ENCODE measurements at regions not wholly inside any gene's neighbourhood (a gene's known extent, or its start where the extent isn't known, plus 50 kb on each side); places are given as distances from the start of the nearest gene placed in this dataset.

DNA sequence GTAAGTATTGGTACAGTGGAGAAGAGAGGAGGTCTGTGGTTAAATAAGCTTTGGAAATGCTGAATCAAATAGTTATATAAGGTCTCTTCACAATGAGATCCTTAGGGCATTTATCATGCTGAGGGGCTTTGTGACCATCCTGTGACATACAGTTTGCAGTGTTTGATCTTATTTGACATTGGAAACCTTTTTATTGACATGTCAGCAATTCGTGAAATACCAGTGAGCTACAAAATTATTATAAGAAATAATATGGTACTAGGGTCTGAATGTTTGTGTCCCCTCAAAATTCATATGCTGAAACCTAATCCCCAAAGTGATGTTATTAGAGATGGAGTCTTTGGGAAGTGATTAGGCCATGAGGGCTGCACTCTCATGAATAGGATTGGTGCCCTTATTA lies 98.4 kb downstream of the MID1IP1 start:
- DNase-seq: no peak
- H3K4me1 Mint-ChIP-seq (ENCODE audit: low read depth): no peaks in the 10 kb centered on the region

DNA sequence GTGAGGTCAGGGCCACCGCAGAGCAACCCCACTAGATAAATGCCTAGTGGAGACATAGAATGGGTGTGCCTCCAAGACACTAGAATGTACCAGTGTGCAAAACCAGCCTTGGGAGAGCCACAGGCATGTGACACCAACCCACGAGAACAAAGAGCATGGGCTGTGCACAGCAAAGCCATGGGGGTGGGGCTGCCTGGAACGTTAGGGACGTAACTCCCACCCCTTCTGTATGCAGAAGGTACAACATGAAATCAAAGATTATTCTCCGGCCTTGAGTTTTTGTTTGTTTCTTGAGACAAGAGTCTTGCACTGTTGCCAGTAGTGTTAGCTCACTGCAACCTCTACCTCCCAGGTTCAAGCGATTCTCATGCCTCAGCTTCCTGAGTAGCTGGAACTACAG lies 99.5 kb downstream of the MID1IP1 start:
- no peaks in the 10 kb centered on the region for H3K9me3 Mint-ChIP-seq
- no peaks in the 10 kb centered on the region for H3K4me1 Mint-ChIP-seq (ENCODE audit: low read depth)
- peaks cover 11% of the 10 kb centered on the region for H3K27me3 Mint-ChIP-seq

More for the DNA sequence above, 98.4 kb downstream of the MID1IP1 start:
- peaks cover 7% of the 10 kb centered on the region for H3K27me3 Mint-ChIP-seq
- no peak overlapping the region for H3K27ac Mint-ChIP-seq
- H3K4me3 Mint-ChIP-seq: no peak overlapping the region
- H3K36me3 Mint-ChIP-seq (ENCODE audit: low read depth): no peaks in the 10 kb centered on the region
- H3K9me3 Mint-ChIP-seq: no peaks in the 10 kb centered on the region

GRCh38 chrX:38902972-38903492 lies 101.8 kb downstream of the MID1IP1 start:
- Mint-ChIP-seq H3K27me3 (peaks cover 25% of the 10 kb centered on the region), H3K4me1 (ENCODE audit: low read depth) (no peaks in the 10 kb centered on the region), H3K9me3 (no peaks in the 10 kb centered on the region), H3K36me3 (ENCODE audit: low read depth) (no peaks in the 10 kb centered on the region), H3K4me3 (no peak overlapping the region), H3K27ac (no peak overlapping the region)
- no peak for DNase-seq

More for the DNA sequence above, 99.5 kb downstream of the MID1IP1 start:
- DNase-seq: no peak
- no peak overlapping the region for H3K27ac Mint-ChIP-seq
- H3K36me3 Mint-ChIP-seq (ENCODE audit: low read depth): no peaks in the 10 kb centered on the region
- H3K4me3 Mint-ChIP-seq: no peak overlapping the region

DNA sequence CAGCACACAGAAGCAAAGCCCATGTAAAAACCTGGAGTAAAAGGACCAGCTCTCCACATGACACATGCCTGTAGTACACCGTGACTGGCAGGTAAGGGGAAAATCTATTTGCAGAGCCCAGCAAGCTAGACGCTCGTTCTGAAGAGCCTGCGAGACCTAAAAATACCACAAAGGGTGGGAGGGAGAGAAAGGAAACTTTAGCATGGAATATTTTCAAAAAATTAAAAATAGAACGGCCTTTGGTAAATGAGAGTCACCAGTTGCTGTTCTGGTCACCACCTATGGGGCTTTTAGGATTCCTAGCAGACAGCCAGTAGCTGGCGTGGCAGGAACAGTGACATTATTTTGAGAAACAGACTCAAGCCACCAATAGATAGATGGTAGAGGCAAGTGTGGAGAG lies 115.5 kb downstream of the MID1IP1 start:
- Mint-ChIP-seq H3K4me3 (no peak overlapping the region), H3K9me3 (no peaks in the 10 kb centered on the region), H3K36me3 (ENCODE audit: low read depth) (no peaks in the 10 kb centered on the region), H3K27me3 (peaks cover 16% of the 10 kb centered on the region), H3K4me1 (ENCODE audit: low read depth) (no peaks in the 10 kb centered on the region), H3K27ac (no peak overlapping the region)
- DNase-seq: no peak

DNA sequence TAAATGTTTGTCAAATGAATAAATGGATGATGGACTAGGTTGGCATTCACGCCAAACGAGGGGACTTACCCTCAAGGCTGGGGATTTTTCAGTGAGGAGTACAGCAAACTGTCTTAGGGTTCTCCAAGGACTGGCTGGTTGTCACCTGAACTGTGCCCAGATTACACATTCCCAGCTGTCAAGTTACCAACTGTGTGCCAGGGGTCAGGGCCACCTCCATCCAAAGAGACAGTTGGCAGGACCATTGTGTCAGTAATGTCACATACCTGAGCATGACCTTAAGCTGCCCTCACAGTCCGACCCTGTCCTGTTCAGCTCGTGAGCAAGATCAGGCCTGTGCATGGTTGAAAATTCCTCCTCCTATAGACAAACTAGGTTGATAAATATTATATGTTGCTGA lies 116.7 kb downstream of the MID1IP1 start:
- peaks cover 22% of the 10 kb centered on the region for H3K27me3 Mint-ChIP-seq
- no peak overlapping the region for H3K27ac Mint-ChIP-seq
- H3K36me3 Mint-ChIP-seq (ENCODE audit: low read depth): no peaks in the 10 kb centered on the region
- H3K4me1 Mint-ChIP-seq (ENCODE audit: low read depth): no peaks in the 10 kb centered on the region
- no peaks in the 10 kb centered on the region for H3K9me3 Mint-ChIP-seq
- DNase-seq: no peak
- H3K4me3 Mint-ChIP-seq: no peak overlapping the region

DNA sequence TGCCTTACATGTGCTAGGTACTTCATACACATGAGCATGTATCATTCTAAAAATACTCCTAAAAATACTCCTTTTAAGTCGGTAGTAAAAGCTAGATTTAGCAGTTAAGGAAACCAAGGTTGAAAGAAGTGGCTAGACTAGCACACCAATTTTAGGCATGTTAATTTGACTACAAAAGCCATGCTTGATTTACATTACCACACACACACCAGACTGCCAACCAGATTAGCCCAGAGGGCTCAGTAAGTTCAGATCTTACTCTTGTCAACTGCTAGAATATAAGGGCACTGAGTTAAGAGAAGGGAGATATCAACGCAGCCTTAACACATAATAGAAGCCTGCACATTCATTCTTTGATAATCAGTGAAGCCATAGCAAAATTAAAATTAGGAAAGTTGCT lies 117.9 kb downstream of the MID1IP1 start:
- Mint-ChIP-seq H3K36me3 (ENCODE audit: low read depth) (no peaks in the 10 kb centered on the region), H3K27ac (no peak overlapping the region), H3K4me3 (no peak overlapping the region), H3K9me3 (no peaks in the 10 kb centered on the region), H3K27me3 (peaks cover 18% of the 10 kb centered on the region), H3K4me1 (ENCODE audit: low read depth) (no peaks in the 10 kb centered on the region)
- DNase-seq: no peak

DNA sequence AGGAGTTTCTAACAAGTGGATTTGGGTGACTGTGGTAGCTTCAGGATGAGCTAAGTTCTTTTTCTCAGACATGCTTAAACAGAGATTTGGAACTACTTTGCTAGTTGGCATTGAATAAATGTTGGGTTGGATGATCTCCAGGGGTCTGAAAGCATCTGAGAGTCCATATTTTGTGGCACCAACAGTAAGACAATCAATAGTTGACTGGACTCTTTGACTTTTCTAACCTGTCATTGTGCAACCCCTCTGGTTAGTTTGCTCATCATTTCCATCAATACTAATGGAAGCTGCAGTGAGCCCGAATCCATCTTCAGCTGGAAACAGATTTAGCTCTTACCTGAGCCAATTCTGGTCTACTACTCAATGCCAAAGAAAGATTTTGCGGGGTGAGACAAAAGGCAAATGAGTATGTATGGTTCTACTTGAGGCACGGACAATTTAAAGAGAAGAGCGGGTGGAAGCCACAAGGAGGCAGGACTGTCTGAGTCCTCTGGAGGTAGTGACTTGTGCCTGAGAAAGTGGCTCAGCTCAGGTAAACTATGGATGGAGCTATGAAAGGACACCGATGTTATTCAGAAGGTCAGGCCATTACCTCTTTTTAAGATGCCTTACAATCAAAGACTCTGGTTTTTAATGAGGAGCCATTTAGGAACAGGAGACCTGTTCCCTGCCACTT lies 118.7 kb downstream of the MID1IP1 start:
- Mint-ChIP-seq H3K27me3 (peaks cover 15% of the 10 kb centered on the region), H3K4me1 (ENCODE audit: low read depth) (no peaks in the 10 kb centered on the region), H3K27ac (no peak overlapping the region), H3K4me3 (no peak overlapping the region), H3K9me3 (no peaks in the 10 kb centered on the region), H3K36me3 (ENCODE audit: low read depth) (no peaks in the 10 kb centered on the region)
- no peak for DNase-seq

- DNase-seq: no peak
- Mint-ChIP-seq H3K4me1 (ENCODE audit: low read depth) (no peaks in the 10 kb centered on the region), H3K4me3 (no peak overlapping the region), H3K9me3 (no peaks in the 10 kb centered on the region), H3K27me3 (peaks cover 22% of the 10 kb centered on the region), H3K27ac (no peak overlapping the region), H3K36me3 (ENCODE audit: low read depth) (no peaks in the 10 kb centered on the region)
These were observed 122.3 kb downstream of the MID1IP1 start for GRCh38 chrX:38923451-38923969.

DNA sequence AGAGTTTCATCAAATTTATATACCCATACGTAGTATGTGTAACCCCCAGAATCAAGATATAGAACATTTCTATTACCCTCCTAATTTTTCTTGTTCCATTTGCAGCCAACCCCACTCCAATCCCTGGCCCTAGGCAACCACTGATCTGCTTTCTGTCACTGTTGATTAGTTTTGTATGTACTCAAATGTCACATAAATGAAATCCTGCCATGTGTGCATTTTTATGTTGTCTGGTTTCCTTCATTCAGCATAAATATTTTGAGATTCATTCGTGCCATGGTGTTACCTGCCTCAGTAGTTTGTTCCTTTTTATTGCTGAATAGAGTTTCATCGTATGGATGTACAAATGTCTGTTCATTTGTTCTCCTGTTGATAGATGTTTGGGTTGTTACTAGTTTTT lies 126.3 kb downstream of the MID1IP1 start:
- DNase-seq: no peak
- Mint-ChIP-seq H3K27me3 (peaks cover 14% of the 10 kb centered on the region), H3K4me1 (ENCODE audit: low read depth) (no peaks in the 10 kb centered on the region), H3K27ac (no peak overlapping the region), H3K4me3 (no peak overlapping the region), H3K9me3 (no peaks in the 10 kb centered on the region), H3K36me3 (ENCODE audit: low read depth) (no peaks in the 10 kb centered on the region)

GRCh38 chrX:38929966-38930421 lies 128.7 kb downstream of the MID1IP1 start:
- no peaks in the 10 kb centered on the region for H3K9me3 Mint-ChIP-seq
- H3K4me3 Mint-ChIP-seq: no peak overlapping the region
- no peak for DNase-seq
- H3K27ac Mint-ChIP-seq: no peak overlapping the region
- H3K36me3 Mint-ChIP-seq (ENCODE audit: low read depth): no peaks in the 10 kb centered on the region
- no peaks in the 10 kb centered on the region for H3K4me1 Mint-ChIP-seq (ENCODE audit: low read depth)
- peaks cover 14% of the 10 kb centered on the region for H3K27me3 Mint-ChIP-seq

DNA sequence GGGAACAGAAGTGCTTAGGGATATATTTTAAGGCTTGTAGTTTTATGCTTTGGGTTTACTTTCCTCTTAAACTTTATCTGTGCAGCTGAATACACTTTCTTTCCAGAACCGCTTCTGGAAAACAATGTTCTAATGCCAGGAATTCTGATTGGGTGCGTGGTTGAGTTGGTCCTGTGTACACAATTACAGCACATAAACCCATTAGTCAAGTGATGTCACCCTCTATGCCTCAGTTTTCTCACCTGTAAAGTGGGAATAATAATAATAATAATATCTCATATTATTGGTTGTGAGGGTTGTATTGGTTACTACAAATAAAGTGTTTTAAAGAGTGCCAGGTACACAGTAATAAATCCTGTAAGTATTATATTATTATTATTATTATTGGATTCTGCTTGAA lies 129.2 kb downstream of the MID1IP1 start:
- Mint-ChIP-seq H3K27me3 (peaks cover 14% of the 10 kb centered on the region), H3K4me3 (no peak overlapping the region), H3K4me1 (ENCODE audit: low read depth) (no peaks in the 10 kb centered on the region), H3K27ac (no peak overlapping the region), H3K36me3 (ENCODE audit: low read depth) (no peaks in the 10 kb centered on the region), H3K9me3 (no peaks in the 10 kb centered on the region)
- DNase-seq: no peak

GRCh38 chrX:38935561-38935960 lies 134.3 kb downstream of the MID1IP1 start:
- Mint-ChIP-seq H3K4me3 (no peak overlapping the region), H3K9me3 (no peaks in the 10 kb centered on the region), H3K27me3 (peaks cover 13% of the 10 kb centered on the region), H3K36me3 (ENCODE audit: low read depth) (no peaks in the 10 kb centered on the region), H3K4me1 (ENCODE audit: low read depth) (no peaks in the 10 kb centered on the region), H3K27ac (no peak overlapping the region)
- no peak for DNase-seq

- H3K36me3 Mint-ChIP-seq (ENCODE audit: low read depth): no peaks in the 10 kb centered on the region
- H3K27ac Mint-ChIP-seq: no peak overlapping the region
- no peaks in the 10 kb centered on the region for H3K9me3 Mint-ChIP-seq
- no peak overlapping the region for H3K4me3 Mint-ChIP-seq
- peaks cover 13% of the 10 kb centered on the region for H3K27me3 Mint-ChIP-seq
- H3K4me1 Mint-ChIP-seq (ENCODE audit: low read depth): no peaks in the 10 kb centered on the region
- no peak for DNase-seq
These were observed 136.1 kb downstream of the MID1IP1 start for GRCh38 chrX:38937400-38937799.

DNA sequence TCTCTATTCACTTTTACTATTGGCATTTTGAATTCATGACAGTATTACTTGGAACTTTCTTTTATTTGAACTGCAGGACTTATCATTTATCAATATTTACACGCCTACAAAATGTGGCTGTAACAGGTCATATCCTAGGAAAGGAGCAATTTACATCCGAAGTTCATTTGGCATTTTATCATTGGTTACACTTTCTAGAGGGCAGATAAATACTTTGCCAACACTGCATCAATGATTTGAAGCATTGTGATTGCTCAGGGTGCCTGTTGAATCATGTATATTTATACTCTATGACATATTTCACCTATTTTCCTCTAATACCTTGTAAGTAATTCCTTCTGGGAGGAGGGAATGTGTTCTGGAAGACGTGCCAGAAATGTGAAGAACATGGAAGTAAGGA lies 136.7 kb downstream of the MID1IP1 start:
- no peak for DNase-seq
- no peaks in the 10 kb centered on the region for H3K36me3 Mint-ChIP-seq (ENCODE audit: low read depth)
- peaks cover 13% of the 10 kb centered on the region for H3K27me3 Mint-ChIP-seq
- no peak overlapping the region for H3K4me3 Mint-ChIP-seq
- H3K27ac Mint-ChIP-seq: no peak overlapping the region
- no peaks in the 10 kb centered on the region for H3K9me3 Mint-ChIP-seq
- no peaks in the 10 kb centered on the region for H3K4me1 Mint-ChIP-seq (ENCODE audit: low read depth)

DNA sequence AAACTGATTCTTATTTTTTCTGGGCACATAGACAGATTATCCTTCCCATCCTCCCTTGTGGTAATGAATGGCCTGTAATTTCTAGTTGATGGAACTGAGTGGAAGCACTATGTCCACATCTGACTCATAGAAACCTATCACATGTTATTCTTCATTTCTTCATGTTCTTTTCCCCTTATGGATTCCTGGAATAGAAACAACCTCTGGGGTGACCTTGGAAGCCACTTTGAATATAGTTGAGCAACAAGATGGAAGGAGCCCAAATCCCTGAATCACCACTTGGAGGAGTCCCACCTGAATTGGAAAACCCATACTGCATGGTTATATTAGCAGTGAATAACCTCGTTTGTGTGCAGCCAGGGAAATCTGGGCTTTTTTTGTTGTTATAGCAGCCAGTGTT lies 137.8 kb downstream of the MID1IP1 start:
- Mint-ChIP-seq H3K4me3 (no peak overlapping the region), H3K4me1 (ENCODE audit: low read depth) (no peaks in the 10 kb centered on the region), H3K36me3 (ENCODE audit: low read depth) (no peaks in the 10 kb centered on the region), H3K27me3 (peaks cover 13% of the 10 kb centered on the region), H3K9me3 (no peaks in the 10 kb centered on the region), H3K27ac (no peak overlapping the region)
- no peak for DNase-seq
